ENCODE measurements at regions not wholly inside any gene's neighbourhood (a gene's known extent, or its start where the extent isn't known, plus 50 kb on each side); places are given as distances from the start of the nearest gene placed in this dataset.
A peak's percentile ranks its signal among the peaks of the same experiment; 100 is the strongest.

- H3K36me3 ChIP-seq, result no peaks in the 10 kb centered on the region
- no peaks in the 10 kb centered on the region for H3K9me3 ChIP-seq
- no peak for DNase-seq (ENCODE audit: extremely low spot score)
- TF ChIP-seq, protein P1, sequence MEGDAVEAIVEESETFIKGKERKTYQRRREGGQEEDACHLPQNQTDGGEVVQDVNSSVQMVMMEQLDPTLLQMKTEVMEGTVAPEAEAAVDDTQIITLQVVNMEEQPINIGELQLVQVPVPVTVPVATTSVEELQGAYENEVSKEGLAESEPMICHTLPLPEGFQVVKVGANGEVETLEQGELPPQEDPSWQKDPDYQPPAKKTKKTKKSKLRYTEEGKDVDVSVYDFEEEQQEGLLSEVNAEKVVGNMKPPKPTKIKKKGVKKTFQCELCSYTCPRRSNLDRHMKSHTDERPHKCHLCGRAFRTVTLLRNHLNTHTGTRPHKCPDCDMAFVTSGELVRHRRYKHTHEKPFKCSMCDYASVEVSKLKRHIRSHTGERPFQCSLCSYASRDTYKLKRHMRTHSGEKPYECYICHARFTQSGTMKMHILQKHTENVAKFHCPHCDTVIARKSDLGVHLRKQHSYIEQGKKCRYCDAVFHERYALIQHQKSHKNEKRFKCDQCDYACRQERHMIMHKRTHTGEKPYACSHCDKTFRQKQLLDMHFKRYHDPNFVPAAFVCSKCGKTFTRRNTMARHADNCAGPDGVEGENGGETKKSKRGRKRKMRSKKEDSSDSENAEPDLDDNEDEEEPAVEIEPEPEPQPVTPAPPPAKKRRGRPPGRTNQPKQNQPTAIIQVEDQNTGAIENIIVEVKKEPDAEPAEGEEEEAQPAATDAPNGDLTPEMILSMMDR (IDR thresholded peaks at IDR 0.05), result no peak
- TF ChIP-seq EP300 (IDR thresholded peaks at IDR 0.05), result no peak
- no peak for TF ChIP-seq POLR2A (IDR thresholded peaks at IDR 0.05; ENCODE audit: low read depth)
- TF ChIP-seq POLR2AphosphoS5 (IDR thresholded peaks at IDR 0.05), result no peak
- intact Hi-C loops (cut with DNase I), result no loop called here
- H3K4me1 ChIP-seq, result peaks cover 0 to 6% (median 3%) of the 10 kb centered on the region in 4 donors
- H3K27ac ChIP-seq (replicated peaks in 1 of 4), result no peak overlapping the region
- H3K27me3 ChIP-seq, result no peaks in the 10 kb centered on the region
- no peak overlapping the region for H3K4me3 ChIP-seq
- 87% methylated on average over 3 of the region's 3 CpGs for WGBS
These were observed 74.8 kb upstream of the PSMD7 start for GRCh38 chr16:74221828-74222227.

DNA sequence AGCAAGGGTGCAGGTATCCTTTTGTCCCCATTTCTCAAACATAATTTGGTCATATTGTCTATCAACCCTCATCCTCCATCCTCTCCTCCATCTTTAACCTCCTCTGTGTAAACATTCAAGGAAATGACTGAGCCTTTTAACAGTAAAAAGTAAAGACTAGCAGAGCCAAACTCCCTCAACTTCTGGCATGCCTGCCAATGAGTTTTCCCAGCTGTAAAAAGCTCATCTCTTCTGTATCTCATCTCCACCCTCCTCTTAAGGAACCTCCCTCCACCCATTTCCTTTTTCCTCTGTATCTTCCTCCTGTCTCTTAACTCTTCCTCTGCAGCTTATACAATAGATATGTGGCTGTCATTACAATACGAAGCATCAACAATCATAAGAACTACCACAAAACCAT lies 76.9 kb upstream of the PSMD7 start:
- Histone ChIP-seq H3K36me3 (no peaks in the 10 kb centered on the region), H3K27me3 (no peaks in the 10 kb centered on the region), H3K27ac (replicated peaks in 1 of 4) (no peak overlapping the region), H3K4me1 (no peaks in the 10 kb centered on the region), H3K4me3 (no peak overlapping the region), H3K9me3 (no peaks in the 10 kb centered on the region)
- no peak for DNase-seq (ENCODE audit: extremely low spot score)
- TF ChIP-seq POLR2AphosphoS5 (IDR thresholded peaks at IDR 0.05), result no peak
- TF ChIP-seq, protein P1 (IDR thresholded peaks at IDR 0.05), result no peak
- TF ChIP-seq POLR2A (IDR thresholded peaks at IDR 0.05; ENCODE audit: low read depth), result no peak
- no peak for TF ChIP-seq EP300 (IDR thresholded peaks at IDR 0.05)
- intact Hi-C loops (cut with DNase I), result no loop called here
- WGBS, result 81% methylated on average over 1 of the region's 1 CpG

- no peak overlapping the region for H3K27ac ChIP-seq (replicated peaks in 1 of 4)
- intact Hi-C loops (cut with DNase I), result no loop called here
- no peak for DNase-seq (ENCODE audit: extremely low spot score)
- H3K4me1 ChIP-seq, result no peaks in the 10 kb centered on the region
- H3K27me3 ChIP-seq, result no peaks in the 10 kb centered on the region
- 76% methylated on average over 7 of the region's 7 CpGs for WGBS
- TF ChIP-seq POLR2AphosphoS5 (IDR thresholded peaks at IDR 0.05) (no peak), EP300 (IDR thresholded peaks at IDR 0.05) (no peak), POLR2A (IDR thresholded peaks at IDR 0.05; ENCODE audit: low read depth) (no peak)
- TF ChIP-seq, protein P1 (IDR thresholded peaks at IDR 0.05), result no peak
- no peaks in the 10 kb centered on the region for H3K9me3 ChIP-seq
- no peak overlapping the region for H3K4me3 ChIP-seq
- no peaks in the 10 kb centered on the region for H3K36me3 ChIP-seq
These were observed 77.7 kb upstream of the PSMD7 start for GRCh38 chr16:74218871-74219270.

GRCh38 chr16:74216319-74216718 lies 80.3 kb upstream of the PSMD7 start:
- WGBS, result 87% methylated on average over 4 of the region's 4 CpGs
- DNase-seq (ENCODE audit: extremely low spot score), result peak; percentile 50
- Histone ChIP-seq H3K4me1 (no peaks in the 10 kb centered on the region), H3K9me3 (no peaks in the 10 kb centered on the region), H3K27ac (replicated peaks in 1 of 4) (no peak overlapping the region), H3K27me3 (no peaks in the 10 kb centered on the region), H3K4me3 (no peak overlapping the region), H3K36me3 (no peaks in the 10 kb centered on the region)
- intact Hi-C loops (cut with DNase I), result no loop called here
- TF ChIP-seq, protein P1 (IDR thresholded peaks at IDR 0.05), result no peak
- TF ChIP-seq POLR2A (IDR thresholded peaks at IDR 0.05; ENCODE audit: low read depth) (no peak), EP300 (IDR thresholded peaks at IDR 0.05) (no peak), POLR2AphosphoS5 (IDR thresholded peaks at IDR 0.05) (no peak)

- intact Hi-C loops (cut with DNase I), result no loop called here
- H3K4me1 ChIP-seq, result no peaks in the 10 kb centered on the region
- no peaks in the 10 kb centered on the region for H3K36me3 ChIP-seq
- peak; percentile 66 for DNase-seq (ENCODE audit: extremely low spot score)
- 89% methylated on average over 6 of the region's 6 CpGs for WGBS
- H3K9me3 ChIP-seq, result no peaks in the 10 kb centered on the region
- no peak for TF ChIP-seq EP300 (IDR thresholded peaks at IDR 0.05)
- no peak for TF ChIP-seq POLR2AphosphoS5 (IDR thresholded peaks at IDR 0.05)
- TF ChIP-seq, protein P1 (IDR thresholded peaks at IDR 0.05), result no peak
- no peak for TF ChIP-seq POLR2A (IDR thresholded peaks at IDR 0.05; ENCODE audit: low read depth)
- H3K27me3 ChIP-seq, result no peaks in the 10 kb centered on the region
- no peak overlapping the region for H3K27ac ChIP-seq (replicated peaks in 1 of 4)
- no peak overlapping the region for H3K4me3 ChIP-seq
These were observed 81.4 kb upstream of the PSMD7 start for GRCh38 chr16:74215249-74215648.
